Caco-2 (cell line): ENCODE measurements at regions not wholly inside any gene's neighbourhood (a gene's known extent, or its start where the extent isn't known, plus 50 kb on each side); places are given as distances from the start of the nearest gene placed in this dataset.

Experiments
- BruUV-seq: library from RNA; stranded (reverse); fragments of 400-500 nt; replicated peaks from 2 replicates; lab custom pipeline; 2021; lab: Mats Ljungman, UMichigan
- CTCF ChIA-PET: fragments of 300-600 bp; sonication (Branson Sonifier 250); formaldehyde crosslinking; loops from one replicate; lab custom pipeline; 2022; ENCODE audit warnings: antibody characterized with exemption; lab: Charles Lee
- POLR2A ChIA-PET: fragments of 300-600 bp; sonication (Branson Sonifier 250); formaldehyde crosslinking; loops from one replicate; lab custom pipeline; 2022; ENCODE audit warnings: antibody characterized with exemption; lab: Charles Lee
- DNase-seq, 2 experiments: peaks; one replicate each; pipeline versions ENCODE4 v3.0.0 to v3.0.0-alpha.2; 2020 to 2022
- H3K27me3 ChIP-seq: replicated peaks from 2 replicates; pipeline ENCODE4 v1.6.0; 2011; ENCODE audit warnings: low read length; ENCODE audit not compliant: control insufficient read depth, insufficient read depth
- H3K36me3 ChIP-seq: 2 replicates; pipeline ENCODE4 v1.5.1; 2011; ENCODE audit warnings: low read length; ENCODE audit not compliant: control insufficient read depth, insufficient read depth
- H3K4me1 ChIP-seq: fragments of 250-450 bp; sonication (Bioruptor Pico); 2 replicates; pipeline ENCODE4 v1.5.1; 2020; ENCODE audit warnings: mild to moderate bottlenecking
- H3K4me3 ChIP-seq: 2 replicates; pipeline ENCODE4 v1.5.1; 2011; ENCODE audit warnings: low read depth, mild to moderate bottlenecking, control low read depth, low read length
- H3K9me3 ChIP-seq: fragments of 250-450 bp; sonication (Bioruptor Pico); 2 replicates; pipeline ENCODE4 v1.5.1; 2020; ENCODE audit warnings: mild to moderate bottlenecking, moderate library complexity
- H3K27ac Mint-ChIP-seq: one replicate; pipeline ENCODE4 v1.8.0; 2022; ENCODE audit warnings: mixed read lengths; ENCODE audit not compliant: unreplicated experiment
- H3K27me3 Mint-ChIP-seq: one replicate; pipeline ENCODE4 v1.8.0; 2022; ENCODE audit warnings: mixed read lengths; ENCODE audit not compliant: insufficient read depth, unreplicated experiment
- H3K36me3 Mint-ChIP-seq: one replicate; pipeline ENCODE4 v1.8.0; 2022; ENCODE audit warnings: mild to moderate bottlenecking, mixed read lengths; ENCODE audit not compliant: insufficient read depth, unreplicated experiment
- H3K4me1 Mint-ChIP-seq: one replicate; pipeline ENCODE4 v1.8.0; 2022; ENCODE audit warnings: low read depth, mixed read lengths; ENCODE audit not compliant: unreplicated experiment
- H3K4me3 Mint-ChIP-seq: one replicate; pipeline ENCODE4 v1.8.0; 2022; ENCODE audit warnings: mild to moderate bottlenecking, moderate library complexity, mixed read lengths; ENCODE audit not compliant: unreplicated experiment
- H3K9me3 Mint-ChIP-seq: one replicate; pipeline ENCODE4 v1.8.0; 2022; ENCODE audit warnings: mixed read lengths; ENCODE audit not compliant: unreplicated experiment
- CTCF ChIP-seq, 2 experiments: fragments of 200-600 bp in 1 of 2; IDR thresholded peaks; 1 replicate in 1 of 2; 2 replicates in 1 of 2; pipeline versions ENCODE4 v1.5.1 to v1.8.0; 2011 to 2022; ENCODE audit warnings: antibody characterized with exemption in 1 of 2, control low read depth in 1 of 2, inconsistent platforms in 1 of 2, low read depth in 1 of 2, low read length in 1 of 2, mild to moderate bottlenecking in 1 of 2, moderate library complexity in 1 of 2; ENCODE audit not compliant: insufficient read depth in 1 of 2, severe bottlenecking in 1 of 2, unreplicated experiment in 1 of 2
- intact Hi-C: fragments of 100-400 bp; cut with micrococcal nuclease; formaldehyde crosslinking; loops from one replicate; pipeline ENCODE4 v1.10.0; 2022; ENCODE audit not compliant: unreplicated experiment

- Histone ChIP-seq H3K4me3 (no peak overlapping the region), H3K4me1 (no peaks in the 10 kb centered on the region), H3K36me3 (no peaks in the 10 kb centered on the region), H3K9me3 (no peaks in the 10 kb centered on the region), H3K27me3 (no peaks in the 10 kb centered on the region)
- Mint-ChIP-seq H3K9me3 (no peaks in the 10 kb centered on the region), H3K27ac (no peak overlapping the region), H3K36me3 (no peaks in the 10 kb centered on the region), H3K4me1 (no peaks in the 10 kb centered on the region), H3K4me3 (no peak overlapping the region), H3K27me3 (no peaks in the 10 kb centered on the region)
- ChIA-PET POLR2A (no interaction called here), CTCF (no interaction called here)
- DNase-seq, result no peak
- BruUV-seq, result no TSS peak
- TF ChIP-seq CTCF (IDR thresholded peaks at IDR 0.05; ENCODE audit: insufficient read depth in 1 of 2, low read depth in 1 of 2, low read length in 1 of 2, severe bottlenecking in 1 of 2, unreplicated experiment in 1 of 2), result no peak
- intact Hi-C loops, result no loop called here
Measured at GRCh38 chr5:130278136-130278535, 373.9 kb downstream of the CHSY3 start.

- H3K36me3 Mint-ChIP-seq, result no peaks in the 10 kb centered on the region
- H3K4me1 Mint-ChIP-seq, result no peaks in the 10 kb centered on the region
- ChIA-PET POLR2A (no interaction called here), CTCF (no interaction called here)
- no peak overlapping the region for H3K4me3 Mint-ChIP-seq
- H3K27me3 Mint-ChIP-seq, result no peaks in the 10 kb centered on the region
- Histone ChIP-seq H3K27me3 (no peaks in the 10 kb centered on the region), H3K4me3 (no peak overlapping the region), H3K36me3 (no peaks in the 10 kb centered on the region), H3K4me1 (no peaks in the 10 kb centered on the region), H3K9me3 (no peaks in the 10 kb centered on the region)
- no peak for DNase-seq
- H3K9me3 Mint-ChIP-seq, result no peaks in the 10 kb centered on the region
- no peak overlapping the region for H3K27ac Mint-ChIP-seq
- intact Hi-C loops, result no loop called here
- BruUV-seq, result no TSS peak
- no peak for TF ChIP-seq CTCF (IDR thresholded peaks at IDR 0.05; ENCODE audit: insufficient read depth in 1 of 2, low read depth in 1 of 2, low read length in 1 of 2, severe bottlenecking in 1 of 2, unreplicated experiment in 1 of 2)
Measured at GRCh38 chr5:130277522-130277921, 373.3 kb downstream of the CHSY3 start.

- no peak overlapping the region for H3K4me3 Mint-ChIP-seq
- H3K9me3 Mint-ChIP-seq, result no peaks in the 10 kb centered on the region
- no peak overlapping the region for H3K4me3 ChIP-seq
- H3K27ac Mint-ChIP-seq, result no peak overlapping the region
- H3K36me3 ChIP-seq, result no peaks in the 10 kb centered on the region
- no peaks in the 10 kb centered on the region for H3K27me3 Mint-ChIP-seq
- BruUV-seq, result no TSS peak
- ChIA-PET POLR2A (no interaction called here), CTCF (no interaction called here)
- no peaks in the 10 kb centered on the region for H3K4me1 ChIP-seq
- H3K27me3 ChIP-seq, result no peaks in the 10 kb centered on the region
- DNase-seq, result no peak
- H3K9me3 ChIP-seq, result no peaks in the 10 kb centered on the region
- no peaks in the 10 kb centered on the region for H3K4me1 Mint-ChIP-seq
- H3K36me3 Mint-ChIP-seq, result no peaks in the 10 kb centered on the region
- TF ChIP-seq CTCF (IDR thresholded peaks at IDR 0.05; ENCODE audit: insufficient read depth in 1 of 2, low read depth in 1 of 2, low read length in 1 of 2, severe bottlenecking in 1 of 2, unreplicated experiment in 1 of 2), result no peak
- intact Hi-C loops, result no loop called here
Measured at GRCh38 chr5:130277002-130277401, 372.7 kb downstream of the CHSY3 start.
